ENCODE measurements at regions not wholly inside any gene's neighbourhood (a gene's known extent, or its start where the extent isn't known, plus 50 kb on each side); places are given as distances from the start of the nearest gene placed in this dataset.

DNA sequence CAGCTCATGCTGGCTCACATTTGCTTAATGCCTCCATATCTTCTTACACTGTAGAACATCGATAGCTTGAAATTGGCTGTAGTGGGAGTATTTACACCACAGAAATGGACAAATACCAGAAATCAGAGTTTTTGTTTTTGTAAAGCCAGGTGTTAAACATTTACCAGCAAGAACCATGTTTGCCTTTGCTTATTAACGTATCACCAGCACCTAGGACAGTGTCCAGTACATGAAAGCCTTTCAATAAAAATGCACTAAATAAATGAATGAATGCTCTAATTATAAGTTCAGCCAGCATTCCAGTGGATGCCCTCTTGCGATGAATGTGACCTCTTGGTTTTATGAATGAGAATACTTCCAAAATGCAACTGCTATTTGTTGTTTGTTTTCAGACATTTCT is 140.4 kb upstream of the VLDLR start:
- Histone ChIP-seq H3K36me3 (ENCODE audit: insufficient read depth, low read length) (no peaks in the 10 kb centered on the region), H3K9me3 (ENCODE audit: insufficient read depth, low read depth, low read length) (0 out of 2 replicates have a peak, but pooled peaks cover 3% of the 10 kb centered on the region), H3K4me3 (ENCODE audit: low read length) (no peak overlapping the region), H3K9ac (ENCODE audit: low read depth, low read length) (no peak overlapping the region), H3K27ac (ENCODE audit: low read depth, low read length) (no peak overlapping the region), H3K27me3 (ENCODE audit: insufficient read depth, low read length) (no peaks in the 10 kb centered on the region), H3K4me1 (ENCODE audit: insufficient read depth, low read length) (peaks cover 3% of the 10 kb centered on the region; the same call in 1 of the 2 replicates)
- WGBS = 97% methylated on average over 2 of the region's 3 CpGs

DNA sequence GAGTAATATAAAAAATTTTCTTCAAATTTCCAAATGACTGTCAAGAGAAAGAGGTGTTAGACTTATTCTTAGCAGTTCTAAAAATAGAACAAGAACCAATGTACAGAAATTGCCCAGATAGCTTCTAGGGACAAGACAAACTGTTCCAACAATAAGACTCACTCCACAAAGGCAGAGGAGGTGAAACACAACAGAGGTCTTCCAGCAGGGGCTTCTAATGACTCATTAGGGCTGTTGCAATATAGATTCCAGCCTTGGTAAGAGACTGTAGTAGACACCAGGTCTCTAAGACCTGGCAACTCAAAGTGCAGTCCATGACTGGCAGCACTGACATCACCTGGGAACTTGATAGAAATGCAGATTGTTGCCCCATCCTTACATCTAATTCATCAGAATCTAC is 134.6 kb upstream of the VLDLR start:
- no peak overlapping the region for H3K4me3 ChIP-seq (ENCODE audit: low read length)
- no peaks in the 10 kb centered on the region for H3K4me1 ChIP-seq (ENCODE audit: insufficient read depth, low read length)
- H3K36me3 ChIP-seq (ENCODE audit: insufficient read depth, low read length) = no peaks in the 10 kb centered on the region
- 0 out of 2 replicates have a peak, but pooled peaks cover 3% of the 10 kb centered on the region for H3K9me3 ChIP-seq (ENCODE audit: insufficient read depth, low read depth, low read length)
- H3K27me3 ChIP-seq (ENCODE audit: insufficient read depth, low read length) = no peaks in the 10 kb centered on the region
- no peak overlapping the region for H3K9ac ChIP-seq (ENCODE audit: low read depth, low read length)
- H3K27ac ChIP-seq (ENCODE audit: low read depth, low read length) = no peak overlapping the region

DNA sequence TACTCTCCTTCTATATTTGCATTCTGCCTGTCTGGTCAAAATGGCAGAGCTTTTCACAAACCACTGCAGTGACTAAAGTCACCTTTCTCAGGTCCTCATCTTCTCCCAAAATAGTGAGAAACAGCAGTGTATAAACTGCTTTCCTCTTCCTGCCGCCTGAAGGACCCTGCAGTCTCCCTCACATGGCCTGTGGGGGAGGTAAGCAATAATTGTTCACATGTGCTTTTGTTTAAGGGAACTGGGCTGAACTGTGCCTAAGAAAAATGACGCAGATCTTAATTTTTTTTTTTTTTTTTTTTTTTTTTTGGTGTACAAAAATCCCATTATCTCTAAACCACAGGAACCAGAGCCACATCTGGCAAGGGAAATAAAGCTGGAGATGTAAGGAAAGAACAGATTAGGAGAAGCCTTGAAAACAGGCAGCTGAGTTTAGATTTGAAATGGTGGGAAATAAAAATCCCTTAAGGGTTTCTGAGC is 131.7 kb upstream of the VLDLR start:
- Histone ChIP-seq H3K4me3 (ENCODE audit: low read length) (no peak overlapping the region), H3K9ac (ENCODE audit: low read depth, low read length) (no peak overlapping the region), H3K4me1 (ENCODE audit: insufficient read depth, low read length) (peaks cover 8% of the 10 kb centered on the region), H3K9me3 (ENCODE audit: insufficient read depth, low read depth, low read length) (0 out of 2 replicates have a peak, but pooled peaks cover 3% of the 10 kb centered on the region), H3K27me3 (ENCODE audit: insufficient read depth, low read length) (no peaks in the 10 kb centered on the region), H3K27ac (ENCODE audit: low read depth, low read length) (no peak overlapping the region), H3K36me3 (ENCODE audit: insufficient read depth, low read length) (no peaks in the 10 kb centered on the region)
- 90% methylated on average over 1 of the region's 2 CpGs for WGBS

DNA sequence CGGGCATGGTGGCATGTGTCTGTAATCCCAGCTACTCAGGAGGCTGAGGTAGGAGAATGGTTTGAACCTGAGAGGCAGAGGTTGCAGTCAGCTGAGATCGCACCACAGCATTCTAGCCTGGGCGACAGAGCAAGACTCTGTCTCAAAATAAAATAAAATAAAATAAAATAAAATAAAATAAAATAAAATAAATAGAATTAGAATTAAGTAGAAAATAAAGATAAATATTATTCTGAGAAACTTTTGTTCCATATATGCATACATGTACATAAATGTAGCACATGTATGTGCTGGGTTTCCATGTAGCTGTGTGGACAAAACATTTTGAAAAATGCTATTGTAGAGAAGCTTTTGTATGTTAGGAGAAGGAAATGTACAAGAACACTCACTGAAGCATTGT is 129.4 kb upstream of the VLDLR start:
- 100% methylated on average over 2 of the region's 3 CpGs for WGBS
- H3K27ac ChIP-seq (ENCODE audit: low read depth, low read length) = no peak overlapping the region

DNA sequence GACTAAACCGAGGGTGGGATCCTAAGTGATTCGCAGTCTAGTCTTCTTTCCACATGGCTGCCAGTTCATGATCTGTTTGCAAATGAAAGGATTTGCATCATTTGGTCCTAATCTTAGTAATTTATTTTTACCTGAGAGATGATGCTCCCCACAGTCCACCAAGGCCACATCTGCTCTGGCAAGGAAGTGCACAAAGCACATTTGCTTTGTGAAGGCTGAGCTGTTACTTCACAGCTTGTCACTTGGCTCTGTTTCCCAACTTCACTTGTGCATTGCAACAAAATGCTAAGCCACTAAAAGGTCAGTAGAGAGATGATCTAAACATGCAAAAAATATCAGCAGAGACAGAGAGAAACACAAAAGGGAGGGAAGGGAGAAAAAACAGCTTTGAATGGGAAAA is 128.5 kb upstream of the VLDLR start:
- H3K4me3 ChIP-seq (ENCODE audit: low read length) = no peak overlapping the region
- no peaks in the 10 kb centered on the region for H3K36me3 ChIP-seq (ENCODE audit: insufficient read depth, low read length)
- H3K27me3 ChIP-seq (ENCODE audit: insufficient read depth, low read length) = no peaks in the 10 kb centered on the region
- no peak overlapping the region for H3K27ac ChIP-seq (ENCODE audit: low read depth, low read length)
- H3K4me1 ChIP-seq (ENCODE audit: insufficient read depth, low read length) = peaks cover 13% of the 10 kb centered on the region
- no peaks in the 10 kb centered on the region for H3K9me3 ChIP-seq (ENCODE audit: insufficient read depth, low read depth, low read length)
- H3K9ac ChIP-seq (ENCODE audit: low read depth, low read length) = no peak overlapping the region
- WGBS = 94% methylated on average over 2 of the region's 2 CpGs

More for the DNA sequence above, 129.4 kb upstream of the VLDLR start:
- H3K36me3 ChIP-seq (ENCODE audit: insufficient read depth, low read length) = no peaks in the 10 kb centered on the region
- H3K4me3 ChIP-seq (ENCODE audit: low read length) = no peak overlapping the region
- H3K27me3 ChIP-seq (ENCODE audit: insufficient read depth, low read length) = no peaks in the 10 kb centered on the region
- peaks cover 13% of the 10 kb centered on the region for H3K4me1 ChIP-seq (ENCODE audit: insufficient read depth, low read length)
- H3K9ac ChIP-seq (ENCODE audit: low read depth, low read length) = no peak overlapping the region
- no peaks in the 10 kb centered on the region for H3K9me3 ChIP-seq (ENCODE audit: insufficient read depth, low read depth, low read length)

DNA sequence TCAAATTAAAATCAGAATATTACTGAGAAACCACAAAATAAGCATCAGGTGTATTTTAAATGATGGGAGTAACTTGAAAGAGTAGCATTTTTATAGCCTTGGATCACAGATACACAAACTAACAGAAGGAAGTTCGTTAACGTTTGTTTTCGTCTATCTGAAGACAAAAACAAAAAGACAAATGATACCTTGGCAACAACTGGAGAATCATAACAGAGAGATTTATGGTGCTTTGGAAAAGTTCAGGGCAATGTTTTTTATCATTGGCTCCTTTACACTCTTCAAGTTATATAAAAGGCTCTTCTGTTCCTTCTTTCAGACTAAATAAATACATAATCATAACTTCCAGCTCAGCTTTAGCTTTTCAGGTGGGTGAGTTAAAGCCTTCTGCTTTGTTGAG is 128.1 kb upstream of the VLDLR start:
- 100% methylated on average over 3 of the region's 3 CpGs for WGBS
- Histone ChIP-seq H3K36me3 (ENCODE audit: insufficient read depth, low read length) (no peaks in the 10 kb centered on the region), H3K9ac (ENCODE audit: low read depth, low read length) (no peak overlapping the region), H3K4me3 (ENCODE audit: low read length) (no peak overlapping the region), H3K27ac (ENCODE audit: low read depth, low read length) (no peak overlapping the region), H3K4me1 (ENCODE audit: insufficient read depth, low read length) (peaks cover 13% of the 10 kb centered on the region), H3K9me3 (ENCODE audit: insufficient read depth, low read depth, low read length) (no peaks in the 10 kb centered on the region), H3K27me3 (ENCODE audit: insufficient read depth, low read length) (no peaks in the 10 kb centered on the region)

DNA sequence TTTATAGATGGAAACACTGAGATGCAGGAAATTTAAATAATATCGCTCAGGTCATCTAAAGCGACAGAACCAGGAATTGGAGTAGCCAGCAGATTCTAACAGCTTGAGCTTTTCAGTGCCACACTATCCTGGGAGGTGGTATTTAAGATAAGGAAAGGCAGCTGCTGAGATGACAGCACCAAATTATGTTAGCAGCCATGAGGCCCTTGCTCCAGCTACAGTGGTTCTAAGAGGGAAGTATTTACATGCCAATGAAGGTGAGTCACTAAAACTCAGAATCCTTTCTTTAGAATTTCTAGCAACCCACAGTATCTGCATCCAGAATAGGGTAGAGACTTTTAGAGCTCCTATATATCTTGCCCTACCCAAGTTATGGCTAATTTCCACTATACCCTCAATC is 127.0 kb upstream of the VLDLR start:
- no peak overlapping the region for H3K27ac ChIP-seq (ENCODE audit: low read depth, low read length)
- no peak overlapping the region for H3K4me3 ChIP-seq (ENCODE audit: low read length)
- H3K36me3 ChIP-seq (ENCODE audit: insufficient read depth, low read length) = no peaks in the 10 kb centered on the region
- WGBS = 28% methylated on average over 2 of the region's 2 CpGs
- no peaks in the 10 kb centered on the region for H3K27me3 ChIP-seq (ENCODE audit: insufficient read depth, low read length)
- no peaks in the 10 kb centered on the region for H3K9me3 ChIP-seq (ENCODE audit: insufficient read depth, low read depth, low read length)
- peaks cover 13% of the 10 kb centered on the region for H3K4me1 ChIP-seq (ENCODE audit: insufficient read depth, low read length)
- no peak overlapping the region for H3K9ac ChIP-seq (ENCODE audit: low read depth, low read length)

DNA sequence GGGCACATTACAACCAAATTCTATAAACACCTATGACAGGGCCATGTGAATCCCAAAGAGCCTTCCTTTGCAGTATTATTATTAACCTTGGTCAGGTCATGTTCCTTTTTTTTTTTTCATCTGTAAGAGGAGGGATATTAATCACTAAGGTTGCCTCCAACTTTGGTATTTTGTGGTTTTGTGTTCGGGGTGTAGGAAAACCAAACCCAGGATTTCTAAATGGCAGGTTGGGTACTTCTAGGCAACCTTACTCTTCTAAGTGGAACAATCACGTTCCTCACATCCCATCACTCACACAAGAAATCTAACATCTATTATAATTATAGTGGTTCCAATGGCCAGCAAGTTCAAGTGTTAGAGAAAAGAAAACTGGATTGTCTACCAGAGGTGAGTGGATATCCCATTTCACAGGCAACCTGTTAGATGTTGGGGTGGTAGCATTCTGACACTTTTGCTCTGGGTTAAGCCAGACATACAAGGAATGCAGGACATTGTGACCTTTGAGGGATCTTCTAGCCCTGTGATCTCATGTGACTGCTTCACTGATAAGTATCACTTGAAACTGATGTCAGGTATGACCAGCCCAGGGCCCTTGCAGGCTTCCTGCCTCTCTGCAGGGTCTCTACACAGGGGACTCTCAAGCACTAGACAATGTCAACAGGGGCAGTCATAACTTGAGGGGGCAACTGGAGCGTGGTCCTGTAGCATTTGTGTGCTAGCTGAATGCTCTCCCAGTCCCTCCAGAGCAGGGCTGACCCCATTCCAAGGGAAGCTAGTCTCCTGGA is 126.2 kb upstream of the VLDLR start:
- peaks cover 13% of the 10 kb centered on the region for H3K4me1 ChIP-seq (ENCODE audit: insufficient read depth, low read length)
- no peaks in the 10 kb centered on the region for H3K9me3 ChIP-seq (ENCODE audit: insufficient read depth, low read depth, low read length)
- 90% methylated on average over 2 of the region's 3 CpGs for WGBS
- no peaks in the 10 kb centered on the region for H3K27me3 ChIP-seq (ENCODE audit: insufficient read depth, low read length)
- no peaks in the 10 kb centered on the region for H3K36me3 ChIP-seq (ENCODE audit: insufficient read depth, low read length)
- H3K9ac ChIP-seq (ENCODE audit: low read depth, low read length) = no peak overlapping the region
- H3K27ac ChIP-seq (ENCODE audit: low read depth, low read length) = no peak overlapping the region
- H3K4me3 ChIP-seq (ENCODE audit: low read length) = no peak overlapping the region

DNA sequence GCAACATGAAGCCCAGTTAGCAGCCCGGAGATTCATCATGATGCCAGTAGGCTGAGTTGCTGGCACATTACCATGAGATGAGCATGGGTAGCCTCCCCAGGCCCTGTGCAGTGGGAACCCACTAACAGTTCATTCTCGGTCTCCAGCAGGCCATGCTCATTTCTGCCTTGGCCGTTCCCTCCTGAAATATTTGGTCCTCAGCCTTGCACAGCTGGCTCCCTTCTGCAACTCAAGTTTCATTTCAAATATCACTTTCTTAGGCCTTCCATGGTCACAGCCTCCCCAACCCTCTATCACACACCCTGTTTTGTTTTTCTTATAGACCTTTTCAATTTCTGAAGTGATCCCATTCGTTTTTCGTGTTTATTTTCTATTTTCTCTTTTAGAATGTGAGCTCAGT is 125.4 kb upstream of the VLDLR start:
- H3K27ac ChIP-seq (ENCODE audit: low read depth, low read length) = no peak overlapping the region
- no peak overlapping the region for H3K4me3 ChIP-seq (ENCODE audit: low read length)
- 94% methylated on average over 5 of the region's 5 CpGs for WGBS
- H3K27me3 ChIP-seq (ENCODE audit: insufficient read depth, low read length) = no peaks in the 10 kb centered on the region
- no peaks in the 10 kb centered on the region for H3K36me3 ChIP-seq (ENCODE audit: insufficient read depth, low read length)
- no peaks in the 10 kb centered on the region for H3K9me3 ChIP-seq (ENCODE audit: insufficient read depth, low read depth, low read length)
- H3K9ac ChIP-seq (ENCODE audit: low read depth, low read length) = no peak overlapping the region
- H3K4me1 ChIP-seq (ENCODE audit: insufficient read depth, low read length) = peaks cover 13% of the 10 kb centered on the region

DNA sequence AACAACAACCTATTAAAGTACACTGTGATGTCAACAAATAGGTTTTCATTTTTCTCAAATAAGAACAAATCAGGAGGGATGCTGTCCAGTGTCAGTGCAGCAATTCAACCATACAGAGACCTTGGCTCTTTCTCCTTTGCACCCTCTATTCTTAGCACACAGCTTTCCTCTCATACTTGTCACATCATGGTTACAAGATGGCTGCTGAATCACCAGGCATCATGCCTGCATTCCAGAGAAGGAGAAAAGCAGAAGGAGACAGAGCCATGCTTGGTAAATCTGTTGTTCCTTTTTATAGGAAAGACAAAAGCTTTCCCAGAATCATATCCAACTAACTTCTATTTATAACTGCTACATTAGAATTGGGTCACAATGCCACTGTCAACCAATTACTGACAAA is 124.7 kb upstream of the VLDLR start:
- Histone ChIP-seq H3K9me3 (ENCODE audit: insufficient read depth, low read depth, low read length) (no peaks in the 10 kb centered on the region), H3K27me3 (ENCODE audit: insufficient read depth, low read length) (no peaks in the 10 kb centered on the region), H3K9ac (ENCODE audit: low read depth, low read length) (no peak overlapping the region), H3K36me3 (ENCODE audit: insufficient read depth, low read length) (no peaks in the 10 kb centered on the region), H3K4me1 (ENCODE audit: insufficient read depth, low read length) (peaks cover 13% of the 10 kb centered on the region), H3K4me3 (ENCODE audit: low read length) (no peak overlapping the region), H3K27ac (ENCODE audit: low read depth, low read length) (no peak overlapping the region)

DNA sequence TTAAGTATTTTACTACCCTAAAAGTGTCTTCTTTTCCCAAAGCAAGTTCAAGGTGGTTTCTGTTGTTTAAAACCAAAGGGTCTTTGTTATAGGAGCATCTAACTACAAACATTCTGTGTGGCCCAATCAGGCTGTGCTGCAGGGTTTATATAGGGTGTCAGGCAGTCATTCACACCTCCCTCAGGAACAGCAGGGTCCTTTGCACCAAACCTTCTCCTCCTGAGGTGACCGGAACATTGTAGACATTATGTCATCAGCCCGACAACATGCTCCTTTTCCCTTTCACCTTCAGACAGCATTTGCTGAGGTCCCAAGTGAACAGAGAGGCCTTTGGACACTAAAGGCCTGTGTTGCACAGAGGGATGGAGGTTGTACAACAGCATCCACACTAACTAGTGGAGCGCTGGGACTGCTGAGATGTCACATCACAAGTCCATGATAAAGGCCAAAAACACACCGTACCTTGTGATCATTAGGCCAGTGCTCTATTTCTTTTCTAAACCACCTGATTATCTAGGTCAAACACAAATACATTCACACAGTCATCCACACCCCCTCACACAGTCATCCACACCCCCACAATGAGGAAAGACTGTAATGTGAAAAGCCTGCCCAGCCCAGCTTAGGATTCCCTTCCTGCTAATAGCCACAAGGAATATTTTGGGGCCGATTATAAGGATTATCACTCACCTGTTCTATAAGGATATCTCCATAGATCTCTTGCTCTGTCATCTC is 123.8 kb upstream of the VLDLR start:
- 84% methylated on average over 5 of the region's 5 CpGs for WGBS
- H3K9me3 ChIP-seq (ENCODE audit: insufficient read depth, low read depth, low read length) = no peaks in the 10 kb centered on the region
- H3K27me3 ChIP-seq (ENCODE audit: insufficient read depth, low read length) = no peaks in the 10 kb centered on the region
- H3K27ac ChIP-seq (ENCODE audit: low read depth, low read length) = no peak overlapping the region
- no peak overlapping the region for H3K9ac ChIP-seq (ENCODE audit: low read depth, low read length)
- no peaks in the 10 kb centered on the region for H3K36me3 ChIP-seq (ENCODE audit: insufficient read depth, low read length)
- H3K4me1 ChIP-seq (ENCODE audit: insufficient read depth, low read length) = peaks cover 13% of the 10 kb centered on the region
- H3K4me3 ChIP-seq (ENCODE audit: low read length) = no peak overlapping the region

Measured in HUES64 (cell line).